NCI-H345 (cell line): ENCODE measurements at regions not wholly inside any gene's neighbourhood (a gene's known extent, or its start where the extent isn't known, plus 50 kb on each side); places are given as distances from the start of the nearest gene placed in this dataset.
A peak's percentile ranks its signal among the peaks of the same experiment; 100 is the strongest.
"Not testable (repeated sequence)": the region's sequence is repeated elsewhere in the genome, so short reads cannot be mapped to it uniquely, and the experiment has no call there.

ENCODE experiments used
- DNase-seq: peaks from one replicate; lab custom pipeline; 2025; lab: John Stamatoyannopoulos, UW

GRCh38 chr1:200282497-200283122 lies 127.2 kb downstream of the ZNF281 start:
- DNase-seq = no peak

DNA sequence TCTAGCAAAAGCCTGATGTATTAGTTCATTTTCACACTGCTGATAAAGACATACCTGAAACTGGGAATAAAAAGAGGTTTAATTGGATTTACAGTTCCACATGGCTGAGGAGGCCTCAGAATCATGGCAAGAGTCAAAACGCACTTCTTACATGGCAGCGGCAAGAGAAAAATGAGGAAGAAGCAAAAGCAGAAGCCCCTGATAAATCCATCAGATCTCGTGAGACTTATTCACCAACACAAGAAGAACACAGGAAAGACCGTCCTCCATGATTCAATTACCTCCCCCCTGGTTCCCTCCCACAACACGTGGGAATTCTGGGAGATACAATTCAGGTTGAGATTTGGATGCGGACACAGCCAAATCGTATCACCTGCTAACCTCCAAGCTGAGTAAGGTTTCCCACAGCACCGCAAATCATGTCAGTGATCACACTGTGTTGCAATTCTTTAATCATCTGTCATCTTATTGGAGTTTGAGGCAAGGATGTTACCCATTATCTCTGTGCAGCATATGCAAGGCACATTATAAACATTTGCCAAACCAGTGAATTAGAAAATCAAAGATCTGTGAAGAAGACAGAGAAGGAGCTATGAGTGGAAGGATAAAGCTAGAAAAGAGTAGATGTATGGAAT lies 128.5 kb downstream of the ZNF281 start:
- no peak for DNase-seq

GRCh38 chr1:200279810-200280411 lies 129.9 kb downstream of the ZNF281 start:
- peak; percentile 40 for DNase-seq

DNA sequence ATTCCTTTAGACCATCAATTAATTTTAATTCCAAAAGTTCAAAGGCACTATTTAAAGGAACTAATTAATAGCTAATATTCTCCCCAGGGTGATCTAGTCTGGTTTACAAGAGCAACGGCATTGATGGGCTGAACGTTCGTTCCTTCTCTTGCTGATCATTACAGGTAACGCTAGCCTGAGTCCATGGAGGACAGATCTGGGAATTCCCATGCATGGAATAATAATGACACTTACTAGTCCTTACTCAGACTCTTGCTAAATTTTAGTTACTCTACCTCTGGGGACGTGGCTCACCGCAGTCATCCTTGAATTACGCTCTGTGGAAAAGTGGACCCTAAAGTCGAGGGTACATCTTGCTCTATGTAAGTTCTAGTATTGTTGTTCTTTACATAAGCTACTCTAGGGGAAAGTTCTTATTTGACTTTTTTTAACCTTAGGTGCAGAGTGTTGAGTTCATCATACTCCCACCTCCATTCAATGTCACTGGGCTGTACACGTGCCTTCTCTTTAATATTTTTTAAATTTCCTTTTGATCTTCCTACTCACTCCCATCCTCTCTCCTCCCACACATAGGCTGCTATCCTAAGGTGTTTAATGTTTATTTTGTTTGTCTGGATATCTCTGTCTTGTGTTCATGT lies 133.9 kb downstream of the ZNF281 start:
- DNase-seq = no peak

GRCh38 chr1:200275415-200275814 lies 134.4 kb downstream of the ZNF281 start:
- no peak for DNase-seq

GRCh38 chr1:200274116-200274515 lies 135.7 kb downstream of the ZNF281 start:
- no peak for DNase-seq

GRCh38 chr1:200272481-200273068 lies 137.3 kb downstream of the ZNF281 start:
- no peak for DNase-seq

DNA sequence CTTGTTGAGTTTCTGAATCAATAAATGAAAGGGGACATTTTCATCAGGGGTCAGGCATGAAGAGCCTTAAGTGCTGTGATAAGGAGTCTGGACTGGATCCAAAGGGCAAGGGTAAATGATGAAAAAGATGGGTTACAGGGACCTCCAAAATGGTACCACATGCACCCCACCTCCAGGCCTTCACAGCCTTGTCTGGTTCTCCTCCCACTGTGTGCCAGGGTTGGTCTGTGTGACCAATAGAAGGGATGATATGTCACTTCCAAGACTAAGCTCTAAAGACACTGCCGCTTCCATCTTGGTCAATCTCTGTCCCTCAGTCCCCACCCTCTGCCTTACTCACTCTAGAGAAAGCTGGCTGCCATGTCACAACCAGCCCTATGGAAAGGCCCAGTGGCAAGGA lies 140.6 kb downstream of the ZNF281 start:
- no peak for DNase-seq

GRCh38 chr1:200267937-200268336 lies 141.9 kb downstream of the ZNF281 start:
- no peak for DNase-seq

GRCh38 chr1:200267458-200267857 lies 142.4 kb downstream of the ZNF281 start:
- DNase-seq = no peak

- no peak for DNase-seq
Observed at GRCh38 chr1:200266871-200267270, 143.0 kb downstream of the ZNF281 start.

- DNase-seq = no peak
Observed at GRCh38 chr1:200265881-200266280, 144.0 kb downstream of the ZNF281 start.

DNA sequence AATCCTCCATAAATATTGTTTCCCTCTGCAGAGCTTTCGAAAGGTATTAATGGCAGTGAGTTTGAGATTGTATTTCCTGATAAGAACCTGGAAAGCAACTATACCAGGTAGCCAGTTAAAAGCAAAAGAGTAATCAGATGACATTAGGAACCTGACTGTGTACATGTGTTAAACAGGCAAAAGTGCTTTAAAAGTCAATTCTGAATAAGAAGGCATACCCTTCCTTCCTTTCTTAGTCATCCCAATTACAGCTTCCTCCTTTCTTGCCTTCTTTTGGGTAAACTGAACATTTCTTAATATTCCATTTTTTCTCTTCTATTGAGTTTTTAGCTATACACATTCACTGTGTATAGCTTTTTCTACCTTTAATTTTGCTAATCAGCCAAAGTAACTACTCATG lies 144.7 kb downstream of the ZNF281 start:
- DNase-seq = no peak

DNA sequence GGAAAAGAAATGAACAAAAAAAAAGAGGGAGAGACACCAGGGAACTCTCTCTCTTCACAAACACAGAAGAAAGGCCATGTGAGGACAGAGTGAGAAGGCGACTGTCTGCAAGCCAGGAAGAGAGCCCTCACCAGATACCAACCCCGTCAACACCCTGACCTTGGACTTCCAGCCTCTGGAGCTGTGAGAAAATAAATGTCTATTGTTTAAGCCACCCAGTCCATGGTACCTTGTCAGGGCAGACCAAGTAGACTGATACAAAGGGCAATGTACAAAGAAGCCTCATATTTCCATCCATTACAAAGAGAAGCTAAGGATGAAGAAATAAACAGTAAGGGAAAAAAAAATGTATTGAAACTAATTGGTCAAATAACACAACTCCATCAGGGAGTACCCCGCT lies 146.6 kb downstream of the ZNF281 start:
- no peak for DNase-seq

DNA sequence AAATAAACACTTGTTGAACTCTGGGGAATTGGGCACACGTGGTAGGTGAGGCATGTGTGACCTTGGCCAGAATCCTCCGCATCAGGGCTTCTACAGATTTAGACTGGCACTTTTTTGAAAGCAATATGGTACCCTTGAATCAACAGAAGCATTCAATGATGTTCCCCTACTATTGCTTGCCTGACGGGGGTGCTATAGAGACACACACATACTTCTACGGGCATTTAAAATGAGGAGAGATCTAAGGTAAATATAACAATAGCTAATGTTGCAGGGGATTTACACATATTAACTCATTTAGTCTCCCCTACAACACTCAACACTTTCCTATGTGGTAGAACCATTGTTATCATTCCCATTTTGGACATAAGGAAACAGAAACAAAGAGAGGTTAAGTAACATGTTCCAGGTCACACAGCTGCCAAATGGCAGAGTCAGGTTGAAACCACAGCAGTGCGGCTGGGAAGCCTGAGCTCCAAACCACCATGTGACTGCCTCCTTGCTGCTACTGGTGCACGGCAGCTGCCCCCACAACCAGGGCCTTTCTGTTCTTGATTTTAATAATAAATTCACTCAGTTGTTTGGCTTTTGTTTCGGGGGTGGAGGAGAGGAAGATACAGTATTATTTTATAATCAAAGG lies 147.4 kb downstream of the ZNF281 start:
- DNase-seq = no peak

DNA sequence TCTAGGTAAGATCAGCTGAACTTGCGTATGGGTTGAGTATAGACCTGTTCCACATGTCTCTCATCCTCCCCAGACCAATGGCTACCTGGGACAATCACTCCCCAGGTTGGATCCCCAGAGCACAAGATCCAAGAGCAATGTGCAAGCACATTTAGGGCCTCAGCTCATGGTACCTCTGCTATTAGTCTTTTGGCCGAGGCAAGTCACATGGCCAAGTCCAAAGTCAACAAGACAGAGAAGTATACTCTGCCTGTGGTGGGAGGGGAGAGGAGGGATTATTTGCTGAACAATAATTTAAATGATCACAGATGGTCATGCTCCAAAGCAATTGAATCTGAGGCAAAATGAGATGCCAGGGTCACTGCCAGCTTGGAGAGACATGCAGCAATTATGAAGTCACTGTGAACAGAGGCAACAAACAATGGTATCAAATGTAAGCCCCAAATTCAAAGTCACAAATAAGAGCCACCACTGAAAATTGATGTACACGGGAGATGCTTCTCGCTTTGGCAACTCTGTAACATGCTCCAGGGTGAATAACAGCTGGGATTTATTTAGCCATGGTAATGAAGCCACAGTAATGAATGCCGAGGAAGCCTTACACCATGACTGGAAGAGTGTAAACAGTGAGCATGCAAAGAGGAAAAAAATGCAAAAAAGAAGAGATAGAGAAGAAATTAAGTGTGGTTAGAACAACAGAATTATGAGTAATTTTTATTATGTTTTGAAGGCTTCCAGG lies 149.1 kb downstream of the ZNF281 start:
- DNase-seq = peak; percentile 93

- DNase-seq = peak; percentile 34
Observed at GRCh38 chr1:200258447-200259375, 151.1 kb downstream of the ZNF281 start.

- DNase-seq = no peak
Observed at GRCh38 chr1:200257235-200257634, 152.6 kb downstream of the ZNF281 start.

DNA sequence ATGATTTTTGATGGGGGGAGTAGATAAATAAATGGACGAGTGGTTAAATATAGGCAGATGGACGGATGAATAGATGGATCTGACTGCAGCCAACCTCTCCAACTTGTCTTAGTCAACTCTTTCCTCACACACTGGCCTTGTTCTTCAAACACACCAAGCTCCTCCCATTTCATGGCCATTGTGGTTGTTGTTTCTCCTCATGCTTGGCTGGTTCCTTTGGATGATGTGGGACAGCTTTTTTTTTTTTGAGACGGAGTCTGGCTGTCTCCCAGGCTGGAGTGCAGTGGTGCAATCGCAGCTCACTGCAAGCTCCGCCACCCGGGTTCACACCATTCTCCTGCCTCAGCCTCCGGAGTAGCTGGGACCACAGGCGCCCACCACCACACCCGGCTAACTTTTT lies 155.2 kb downstream of the ZNF281 start:
- not testable (repeated sequence) for DNase-seq

DNA sequence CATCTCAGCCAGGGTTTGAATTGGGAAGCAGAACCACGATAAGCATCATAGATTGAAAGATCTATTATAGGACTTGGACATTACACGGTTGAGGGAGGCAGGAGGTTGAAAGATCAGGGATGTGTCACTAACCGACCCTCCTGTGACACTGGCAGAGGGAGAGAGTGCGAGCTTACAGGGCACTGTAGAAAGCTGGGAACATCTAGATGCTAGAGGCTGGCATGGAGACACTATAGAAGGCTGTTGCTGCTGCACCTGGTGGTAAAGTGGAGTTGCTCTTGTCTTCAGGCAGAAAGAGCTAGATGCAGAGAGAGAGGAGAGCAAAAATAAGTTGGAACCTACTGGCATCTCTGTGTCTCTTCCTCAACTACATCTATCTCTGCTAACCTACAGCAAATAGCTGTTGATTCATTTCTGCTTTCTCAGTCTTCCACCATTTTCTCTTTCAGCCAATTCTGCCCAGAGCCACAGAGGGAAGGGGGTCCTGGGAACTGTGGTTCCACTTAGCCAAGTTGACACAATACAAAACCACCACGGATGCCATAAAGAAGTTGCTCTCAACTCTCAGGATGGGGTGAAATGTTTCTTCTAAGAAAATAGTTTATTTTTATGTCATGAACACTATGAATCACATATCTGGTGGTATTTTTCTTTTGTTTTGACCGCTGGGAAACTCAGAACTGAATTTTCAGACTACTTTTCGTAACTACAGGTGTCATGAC lies 155.9 kb downstream of the ZNF281 start:
- DNase-seq = no peak
